CD1c-positive myeloid dendritic cell (primary cell): ENCODE measurements at regions not wholly inside any gene's neighbourhood (a gene's known extent, or its start where the extent isn't known, plus 50 kb on each side); places are given as distances from the start of the nearest gene placed in this dataset.
"Not testable (repeated sequence)": the region's sequence is repeated elsewhere in the genome, so short reads cannot be mapped to it uniquely, and the experiment has no call there.

Experiments
- DNase-seq: peaks from one replicate; pipeline ENCODE4 v3.0.0-alpha.2; 2016; ENCODE audit errors: extremely low spot score

- DNase-seq: no peak
Observed at GRCh38 chr1:113185463-113186104, 112.6 kb downstream of the LRIG2 start.

- DNase-seq: no peak
Observed at GRCh38 chr1:113190078-113190477, 117.1 kb downstream of the LRIG2 start.

- no peak for DNase-seq
Observed at GRCh38 chr1:113190930-113191329, 117.9 kb downstream of the LRIG2 start.

- peak; percentile 50 for DNase-seq
Observed at GRCh38 chr1:113191579-113192076, 118.6 kb downstream of the LRIG2 start.

GRCh38 chr1:113192242-113192641 lies 119.2 kb downstream of the LRIG2 start:
- peak; percentile 29 for DNase-seq

GRCh38 chr1:113192980-113193379 lies 120.0 kb downstream of the LRIG2 start:
- no peak for DNase-seq

GRCh38 chr1:113194846-113195830 lies 122.1 kb downstream of the LRIG2 start:
- no peak for DNase-seq

GRCh38 chr1:113197719-113198330 lies 124.8 kb downstream of the LRIG2 start:
- DNase-seq: no peak

GRCh38 chr1:113198806-113199205 lies 125.8 kb downstream of the LRIG2 start:
- DNase-seq: no peak

GRCh38 chr1:113199760-113200455 lies 126.9 kb downstream of the LRIG2 start:
- no peak for DNase-seq

GRCh38 chr1:113201560-113201959 lies 128.6 kb downstream of the LRIG2 start:
- no peak for DNase-seq

- DNase-seq: no peak
Observed at GRCh38 chr1:113205980-113206766, 133.2 kb downstream of the LRIG2 start.

- no peak for DNase-seq
Observed at GRCh38 chr1:113207019-113207418, 134.0 kb downstream of the LRIG2 start.

- no peak for DNase-seq
Observed at GRCh38 chr1:113207457-113207856, 134.5 kb downstream of the LRIG2 start.

- not testable (repeated sequence) for DNase-seq
Observed at GRCh38 chr1:113208425-113208824, 135.4 kb downstream of the LRIG2 start.

GRCh38 chr1:113210248-113210647 lies 137.2 kb downstream of the LRIG2 start:
- no peak for DNase-seq

- DNase-seq: no peak
Observed at GRCh38 chr1:113211467-113211866, 138.5 kb downstream of the LRIG2 start.

- DNase-seq: no peak
Observed at GRCh38 chr1:113215015-113215414, 142.0 kb downstream of the LRIG2 start.

GRCh38 chr1:113216664-113217063 lies 143.7 kb downstream of the LRIG2 start:
- DNase-seq: no peak

GRCh38 chr1:113217447-113218208 lies 144.6 kb downstream of the LRIG2 start:
- DNase-seq: no peak
